GM19351 (cell line): ENCODE measurements at regions not wholly inside any gene's neighbourhood (a gene's known extent, or its start where the extent isn't known, plus 50 kb on each side); places are given as distances from the start of the nearest gene placed in this dataset.

Experiments used
- ATAC-seq: cut with Tn5 transposase; IDR thresholded peaks from one replicate; pipeline ENCODE4 v1.9.1; 2021; ENCODE audit warnings: mild to moderate bottlenecking, moderate library complexity; ENCODE audit not compliant: unreplicated experiment

DNA sequence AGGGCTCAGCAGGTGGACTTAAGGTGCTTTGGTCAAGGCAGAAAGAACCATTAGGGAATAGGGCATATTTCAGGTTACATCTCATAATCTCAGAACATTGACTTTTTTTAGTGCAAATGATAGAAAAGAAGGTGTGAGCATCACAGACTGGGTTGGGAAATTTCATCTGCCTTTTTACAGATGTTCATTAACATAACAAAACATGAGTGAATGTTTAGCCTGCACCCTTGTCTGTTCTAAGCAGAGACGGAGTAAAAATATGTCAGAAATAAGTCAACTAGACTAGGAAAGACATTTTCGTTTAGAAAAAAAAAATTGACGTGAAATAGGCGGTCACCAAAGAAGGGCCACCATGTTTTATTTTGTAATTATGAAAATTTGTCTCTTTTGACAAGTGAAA lies 127.5 kb upstream of the CDH13 start:
- no peak for ATAC-seq

DNA sequence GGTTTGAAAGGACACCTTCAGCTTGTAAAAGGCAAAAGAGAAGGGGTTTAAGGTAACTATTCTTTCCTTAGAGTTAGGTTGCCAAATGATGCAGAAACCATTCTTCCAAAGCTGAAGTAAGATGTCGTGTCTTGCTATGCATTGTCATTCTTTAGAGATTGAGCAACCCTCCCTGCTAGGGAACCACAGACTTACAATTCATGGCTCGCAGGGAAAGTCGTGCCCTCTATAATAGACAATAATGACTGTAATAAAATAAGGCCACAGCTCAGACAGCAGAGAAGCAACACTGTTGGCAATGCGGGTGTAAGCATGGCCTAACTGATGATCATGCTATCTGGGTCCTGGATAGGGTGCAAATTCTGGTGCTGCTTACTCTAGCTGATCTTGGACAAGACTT lies 129.6 kb upstream of the CDH13 start:
- no peak for ATAC-seq

DNA sequence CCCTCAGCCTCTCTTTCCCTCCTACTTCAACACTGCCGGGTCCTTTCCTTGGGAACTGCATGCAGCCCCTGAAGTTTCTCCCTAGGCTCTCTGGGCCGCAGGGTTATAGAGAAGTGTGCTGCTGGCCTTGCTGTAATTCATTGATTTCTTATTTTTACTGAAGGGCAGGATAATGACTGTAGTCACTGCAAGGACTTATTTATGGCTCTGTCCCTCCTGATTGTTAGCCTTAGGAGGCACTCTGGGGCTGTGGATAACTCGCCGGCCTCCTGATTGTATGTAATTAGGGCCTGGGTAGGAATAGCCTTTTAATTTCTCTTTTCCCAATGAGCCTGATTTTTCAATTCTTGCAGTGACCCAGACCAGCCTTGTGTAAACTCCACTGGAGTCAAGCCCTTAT lies 138.3 kb upstream of the CDH13 start:
- no peak for ATAC-seq

DNA sequence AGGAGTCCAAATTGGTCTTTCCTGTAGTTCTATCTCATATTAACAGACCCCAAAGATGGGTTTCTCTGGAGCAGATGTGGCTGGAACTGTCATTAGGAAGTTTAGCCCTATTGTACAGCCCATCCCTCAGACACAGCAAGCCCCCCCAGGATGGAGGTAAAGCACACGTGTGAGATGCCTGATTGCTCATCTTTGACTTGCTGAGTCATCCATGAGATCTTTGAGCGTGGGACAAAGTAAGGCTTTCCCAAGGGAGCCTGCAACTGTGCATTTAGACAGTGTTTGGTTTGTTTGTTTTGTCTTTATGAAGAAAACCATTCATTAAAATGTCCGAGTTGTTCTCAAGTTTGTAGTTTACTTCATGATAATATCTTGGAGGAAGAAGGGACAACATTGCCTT lies 145.3 kb upstream of the CDH13 start:
- ATAC-seq, result no peak

DNA sequence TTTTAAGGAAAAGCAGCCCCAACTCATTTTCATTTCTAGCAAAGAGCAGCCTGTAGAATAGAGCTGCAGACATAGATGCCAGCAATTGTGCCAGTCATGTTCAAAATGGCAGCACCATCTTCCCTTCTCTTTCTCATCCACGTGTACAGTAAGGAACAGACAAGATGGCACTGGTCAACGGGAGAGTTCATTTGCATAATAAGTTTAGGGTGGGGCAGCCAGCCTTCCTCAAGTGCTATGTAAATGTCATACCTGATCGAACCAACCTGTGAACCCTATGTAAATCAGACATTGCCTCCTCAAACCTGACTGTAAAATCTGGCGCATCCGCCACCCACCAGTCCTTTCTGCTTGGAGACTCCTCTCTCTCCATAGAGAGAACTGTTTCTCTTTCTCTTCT lies 150.0 kb upstream of the CDH13 start:
- ATAC-seq, result no peak

DNA sequence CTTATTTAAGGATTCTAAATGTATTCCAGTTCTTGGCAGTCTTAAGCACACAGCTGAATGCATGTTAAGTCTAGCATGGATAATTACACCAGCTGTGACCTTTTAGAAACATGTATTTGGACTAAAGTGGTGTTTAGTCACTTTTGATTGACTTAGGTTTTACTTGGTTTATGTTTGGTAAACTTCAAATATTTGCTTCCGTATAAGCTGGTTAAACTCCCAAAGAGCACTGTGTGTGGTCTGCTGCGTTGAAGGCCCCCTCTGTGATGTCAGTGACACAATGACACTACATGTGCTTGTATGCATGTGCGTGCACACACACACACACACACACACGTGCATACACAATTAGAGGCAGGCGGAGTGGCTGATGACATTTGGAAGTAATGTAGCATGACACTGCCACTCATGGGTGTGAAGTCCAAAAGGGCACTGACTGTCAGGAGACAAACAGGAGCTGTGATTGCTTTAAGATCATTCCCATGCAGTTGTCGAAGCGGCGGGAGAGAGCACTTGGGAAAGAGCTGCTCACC lies 156.1 kb upstream of the CDH13 start:
- ATAC-seq, result no peak

DNA sequence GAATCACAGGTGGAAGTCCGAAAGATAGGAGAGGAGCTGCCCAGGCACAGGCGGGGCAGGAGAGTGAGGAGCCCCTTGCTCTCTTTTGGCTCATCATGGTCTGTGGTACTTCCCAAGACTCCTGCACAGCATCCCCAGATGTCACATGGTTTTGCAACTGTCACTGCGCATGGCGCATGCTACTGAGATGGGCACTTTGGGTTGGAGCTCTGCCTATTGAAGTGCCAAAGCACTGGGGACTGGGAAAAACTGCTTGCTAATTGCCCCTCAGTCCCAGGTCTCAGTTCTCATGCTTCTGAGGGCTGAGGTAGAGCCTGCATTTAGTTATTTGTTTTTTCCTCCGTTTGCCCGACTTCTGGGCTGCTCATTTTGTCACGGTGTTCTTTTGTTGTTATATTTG lies 156.8 kb upstream of the CDH13 start:
- no peak for ATAC-seq

DNA sequence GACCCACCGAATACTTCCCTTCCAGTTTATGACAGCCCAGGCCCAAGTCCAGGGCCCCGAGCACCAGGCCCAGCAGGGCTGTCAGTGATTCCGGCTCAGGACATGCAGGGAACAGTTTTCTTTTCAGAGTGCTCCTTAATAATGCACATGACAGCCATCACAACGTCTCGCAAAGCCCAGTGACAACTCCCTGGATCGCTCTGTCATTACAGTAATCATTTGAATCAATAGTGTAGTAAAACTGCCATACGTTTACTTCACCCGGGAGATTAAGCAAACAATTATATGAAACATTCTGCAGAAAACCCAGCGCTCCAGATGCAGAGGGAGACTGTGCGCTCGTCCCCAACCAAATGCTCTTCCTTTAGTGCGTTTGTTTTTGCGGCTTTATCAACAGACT lies 162.6 kb upstream of the CDH13 start:
- ATAC-seq, result no peak

DNA sequence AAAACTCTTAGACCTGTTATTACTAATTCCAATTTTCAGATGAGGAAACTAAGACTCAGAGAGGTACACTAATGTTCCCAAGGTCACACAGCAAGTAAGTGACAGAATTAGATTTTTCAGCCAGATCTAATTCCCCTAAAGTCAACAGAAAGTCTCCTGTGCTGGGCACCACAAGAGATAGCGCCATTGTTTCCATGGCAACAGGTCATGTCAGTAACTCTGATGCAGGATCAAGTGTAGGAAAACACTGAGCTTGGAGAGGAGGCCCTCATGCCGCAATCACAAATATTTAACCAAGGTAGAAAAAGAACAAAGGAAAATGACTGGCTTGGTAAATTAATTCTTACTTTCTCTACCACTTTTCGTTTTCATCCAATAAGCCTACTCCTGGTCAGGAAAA lies 166.0 kb upstream of the CDH13 start:
- ATAC-seq, result no peak

DNA sequence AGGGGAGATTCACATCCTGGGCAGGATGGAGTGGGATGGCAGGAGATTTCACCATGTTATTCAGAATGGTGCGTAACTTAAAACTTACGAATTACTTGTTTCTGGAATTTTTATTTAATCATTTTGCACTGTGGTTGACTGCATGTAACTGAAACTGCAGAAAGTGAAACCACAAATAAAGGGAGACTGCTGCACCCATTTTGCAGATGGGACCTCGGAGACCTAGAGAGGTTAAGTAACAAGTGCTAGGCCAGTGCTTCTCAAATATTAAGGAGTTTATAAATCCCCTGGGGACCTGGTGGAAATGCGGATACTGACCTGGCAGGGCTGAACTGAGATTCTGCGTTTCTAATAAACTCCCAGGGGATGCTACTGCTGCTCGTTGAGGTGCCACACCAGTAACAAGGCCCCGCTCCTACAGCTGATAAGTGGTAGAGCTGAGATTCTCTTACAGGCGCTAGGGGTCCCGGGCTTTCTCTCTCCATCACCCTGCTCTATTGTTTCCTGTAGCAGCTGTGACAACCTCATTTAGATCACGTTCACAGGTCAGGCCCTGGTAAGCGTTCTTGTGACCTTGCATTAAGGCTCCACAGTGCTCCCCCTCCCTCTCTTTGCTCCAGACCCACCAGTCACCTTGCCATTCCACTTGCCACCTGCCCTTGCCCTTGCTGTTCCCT lies 167.1 kb upstream of the CDH13 start:
- ATAC-seq, result no peak

DNA sequence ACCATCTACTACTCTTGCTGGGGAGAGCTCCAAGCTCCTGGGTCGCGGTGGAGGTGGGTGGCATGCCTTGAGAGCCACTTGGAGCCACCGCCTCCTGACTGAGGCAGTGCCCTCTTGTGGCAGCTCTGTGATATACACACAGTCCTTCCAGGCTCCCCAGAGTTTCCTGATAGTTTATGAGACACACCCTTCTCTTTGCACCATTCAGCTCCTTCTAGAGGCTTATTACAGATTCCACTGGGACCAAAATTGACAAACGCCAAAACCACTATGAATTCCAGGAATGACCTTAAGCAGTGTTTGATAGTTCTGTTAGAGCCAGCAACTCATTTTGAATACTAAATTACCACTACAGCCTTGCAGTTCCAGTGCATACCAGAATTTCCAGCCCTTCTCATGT lies 170.1 kb upstream of the CDH13 start:
- ATAC-seq, result peak; percentile 97

DNA sequence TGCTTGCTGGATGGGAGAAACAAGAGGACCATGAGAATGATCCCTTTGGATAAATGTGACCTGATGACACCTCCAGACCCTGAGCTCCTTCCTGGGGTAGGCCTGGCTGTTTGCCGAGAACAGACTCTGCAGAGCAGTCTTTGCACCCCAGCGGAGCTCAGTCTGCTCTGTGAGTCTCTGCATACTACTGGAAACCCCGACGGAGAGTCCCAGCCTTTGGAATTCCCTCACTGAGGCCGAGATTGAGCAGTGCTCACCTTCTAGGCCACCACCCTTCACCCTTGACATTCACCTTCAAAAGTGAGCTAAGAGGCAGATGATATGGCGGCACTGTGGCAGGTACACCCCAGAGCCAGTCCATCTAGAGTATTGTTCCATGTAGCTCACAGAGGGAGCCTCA lies 172.2 kb upstream of the CDH13 start:
- no peak for ATAC-seq

DNA sequence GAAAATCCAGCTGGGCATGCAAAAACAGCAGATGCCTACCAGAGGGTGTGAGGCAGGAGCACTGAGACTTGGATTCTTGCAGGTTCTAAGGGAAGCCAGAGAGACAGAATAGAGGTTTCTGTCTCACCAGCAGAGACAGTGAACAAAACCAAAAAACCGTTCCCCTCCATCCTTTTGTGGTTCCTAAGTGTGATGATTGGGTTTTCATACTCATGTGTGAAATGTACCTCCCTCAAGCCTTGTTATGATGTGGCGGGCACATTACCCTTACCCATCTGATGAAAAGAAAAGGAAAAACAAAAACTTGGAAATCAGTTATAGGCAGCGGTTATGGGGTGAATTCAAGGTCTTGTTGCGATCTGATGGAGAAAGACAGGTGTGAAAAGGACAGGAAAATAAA lies 172.6 kb upstream of the CDH13 start:
- ATAC-seq, result no peak

DNA sequence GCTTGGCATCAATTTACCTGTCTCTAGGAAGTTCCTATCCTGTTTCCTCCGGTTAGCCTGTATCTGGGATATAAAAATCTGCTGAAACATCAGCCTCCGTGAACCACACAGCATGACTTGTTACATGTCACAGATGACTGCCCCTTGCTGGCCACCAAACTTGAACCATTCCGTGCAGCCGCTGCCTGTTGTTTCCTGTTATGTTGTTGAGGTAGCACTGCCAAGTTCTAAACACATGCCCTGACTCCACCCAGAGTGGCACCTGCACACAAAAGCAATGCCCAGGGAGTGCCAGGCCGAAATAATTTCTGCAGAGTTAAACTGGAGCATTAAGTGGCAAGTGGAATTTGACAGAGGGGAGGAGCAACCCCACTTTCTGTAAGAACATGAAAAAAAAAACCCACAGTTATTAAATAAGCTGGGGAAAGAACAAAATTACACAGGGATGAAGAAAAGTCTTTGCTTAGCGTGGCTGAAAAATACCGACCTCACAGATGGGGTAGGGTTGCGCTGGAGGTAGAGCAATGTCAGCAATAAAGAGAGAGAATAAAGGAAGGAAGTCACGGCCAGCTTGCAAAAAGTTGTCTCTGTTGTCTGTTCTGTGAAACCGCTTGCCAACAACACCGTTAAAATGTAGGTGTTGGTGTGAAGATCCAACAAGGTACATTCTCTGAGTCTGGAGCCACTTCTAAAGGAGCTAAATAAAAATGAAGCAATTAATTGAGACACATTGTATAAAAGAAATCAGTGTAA lies 174.6 kb upstream of the CDH13 start:
- ATAC-seq, result no peak

DNA sequence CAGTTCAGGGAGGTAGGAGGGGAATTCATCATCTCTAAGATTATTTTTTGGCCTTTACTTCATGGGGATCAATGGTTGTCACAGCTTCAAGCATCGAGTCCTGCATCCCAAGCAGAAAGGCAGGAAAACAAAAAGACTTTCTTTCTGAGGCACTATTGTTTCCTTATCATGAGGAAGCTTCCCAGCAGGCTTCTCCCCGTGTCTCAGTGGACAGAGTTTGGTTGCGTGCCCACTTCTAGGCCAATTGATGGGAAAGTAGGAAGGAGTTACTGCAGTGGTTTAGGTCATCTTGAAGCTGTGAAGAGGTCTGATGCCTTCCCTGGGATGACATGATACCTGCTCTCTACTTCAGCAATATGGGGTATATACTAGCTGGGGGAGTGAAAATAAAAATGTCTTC lies 175.3 kb upstream of the CDH13 start:
- no peak for ATAC-seq

DNA sequence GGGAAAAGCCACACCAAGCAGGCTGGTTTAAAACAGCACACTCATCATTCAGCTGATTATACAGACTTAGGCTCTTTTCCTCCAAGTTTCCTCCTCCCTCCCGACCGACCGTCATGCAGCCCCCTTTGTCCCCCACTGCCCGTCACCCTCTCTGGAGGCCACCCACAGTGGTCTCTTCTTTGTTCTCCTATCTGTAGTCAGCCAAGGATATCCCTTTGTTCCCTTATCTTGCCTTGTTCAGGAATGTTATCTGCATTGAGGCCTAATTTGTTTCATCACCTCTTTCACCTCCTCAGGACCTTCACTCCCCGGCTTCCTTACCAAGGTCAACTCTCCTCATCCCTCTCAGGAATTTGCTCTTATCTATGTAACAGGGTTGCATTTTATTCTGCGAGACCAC lies 186.4 kb upstream of the CDH13 start:
- ATAC-seq, result no peak

DNA sequence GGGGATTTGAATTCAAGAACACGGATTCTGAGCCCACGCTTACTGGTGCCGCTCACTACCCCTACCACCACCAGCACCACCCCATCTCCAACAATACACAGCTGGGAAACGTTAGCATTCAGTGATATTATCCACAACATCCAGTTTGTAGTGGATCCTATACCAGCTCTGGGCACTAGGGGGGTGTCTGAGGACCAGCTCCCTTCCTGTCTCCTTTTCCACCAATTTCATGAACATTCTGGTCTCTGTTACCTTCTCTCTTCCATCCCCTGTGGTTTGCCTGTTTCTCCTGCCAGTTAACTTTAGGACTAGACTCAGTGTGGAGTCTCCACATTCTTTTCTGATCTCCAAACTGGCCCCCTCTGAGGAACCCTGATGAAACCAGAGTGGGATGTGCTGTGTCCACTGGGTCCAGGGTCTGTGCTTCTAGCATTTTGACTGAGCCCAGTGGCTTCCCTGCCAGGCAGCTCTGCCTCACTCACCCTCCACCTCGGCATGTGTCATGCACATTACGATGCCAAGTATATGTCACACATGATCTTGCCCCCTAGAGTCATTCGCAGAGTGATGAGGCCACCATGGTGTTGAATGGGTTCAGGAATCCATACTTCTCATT lies 187.0 kb upstream of the CDH13 start:
- peak; percentile 63 for ATAC-seq

DNA sequence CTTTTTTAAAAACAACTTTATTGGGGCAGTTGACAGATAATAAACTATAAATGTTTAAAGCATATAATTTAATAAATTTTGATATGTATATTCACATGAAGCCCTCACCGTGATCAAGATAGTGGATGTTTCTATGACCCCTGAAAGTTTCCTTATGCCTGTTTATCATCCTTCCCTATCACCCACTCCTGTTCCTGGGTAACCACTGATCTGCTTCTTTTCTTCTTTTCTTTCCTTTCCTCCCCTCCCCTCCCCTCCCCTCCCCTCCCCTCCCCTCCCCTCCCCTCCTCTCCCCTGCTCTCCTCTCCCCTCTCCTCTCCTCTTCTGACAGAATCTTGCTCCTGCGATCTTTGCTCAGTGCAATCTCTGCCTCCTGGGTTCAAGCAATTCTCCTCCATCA lies 193.7 kb upstream of the CDH13 start:
- no peak for ATAC-seq

DNA sequence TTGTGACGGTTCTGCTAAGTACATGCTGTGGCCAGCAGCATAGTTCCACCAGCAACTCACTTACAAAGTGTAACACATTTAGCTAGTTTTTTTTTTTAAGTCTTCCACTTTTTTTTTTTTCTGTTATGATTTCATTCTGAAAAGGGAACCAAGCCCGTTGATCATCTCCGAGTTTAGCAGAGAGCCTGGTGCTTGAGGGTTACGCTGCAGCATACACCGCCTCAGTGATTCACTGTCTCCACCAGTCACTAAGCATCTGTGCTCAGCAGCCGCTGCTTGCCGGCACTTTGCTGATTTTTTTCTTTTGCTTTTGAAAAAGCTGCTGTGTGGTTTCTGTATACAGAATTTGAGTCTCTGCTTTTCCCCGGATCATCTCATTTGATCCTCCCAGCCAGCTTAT lies 194.5 kb upstream of the CDH13 start:
- ATAC-seq, result no peak

DNA sequence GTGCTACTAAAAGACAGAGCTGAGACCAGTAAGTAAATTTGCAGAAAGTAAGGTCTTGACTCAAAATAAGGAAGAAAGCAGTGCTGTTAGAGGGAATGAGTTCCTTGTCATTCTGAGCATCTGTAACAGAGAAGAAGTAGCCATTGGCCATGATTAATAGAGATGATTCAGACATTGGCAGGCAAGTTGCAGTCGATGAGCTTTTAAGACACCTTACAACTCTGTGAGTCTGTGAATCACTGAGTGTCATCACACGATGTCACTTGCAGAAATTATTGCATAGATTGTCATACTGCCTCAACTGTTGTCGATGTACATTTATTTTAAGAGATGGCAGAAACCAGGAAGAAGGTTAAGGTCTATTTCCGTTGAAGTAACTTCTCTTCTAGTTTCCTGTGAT lies 201.1 kb upstream of the CDH13 start:
- ATAC-seq, result no peak

DNA sequence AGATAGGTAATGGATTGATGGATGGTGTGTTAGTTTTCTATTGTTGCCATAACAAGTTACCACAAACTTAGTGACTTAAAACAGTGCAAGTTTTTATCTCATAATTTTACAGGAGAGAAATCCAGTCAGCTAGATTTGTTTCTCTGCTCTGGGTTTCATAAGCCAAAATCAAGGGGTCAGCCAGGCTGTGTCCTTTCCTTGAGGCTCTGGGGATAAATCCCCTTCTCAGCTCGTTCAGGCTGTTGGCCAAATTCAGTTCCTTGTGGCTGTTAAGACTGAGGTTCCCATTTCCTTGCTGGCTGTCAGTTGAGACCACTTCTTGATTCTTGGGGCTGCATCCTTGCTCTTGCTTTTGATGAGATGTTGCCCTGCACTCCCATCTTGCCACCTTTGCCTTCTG lies 204.9 kb upstream of the CDH13 start:
- no peak for ATAC-seq

DNA sequence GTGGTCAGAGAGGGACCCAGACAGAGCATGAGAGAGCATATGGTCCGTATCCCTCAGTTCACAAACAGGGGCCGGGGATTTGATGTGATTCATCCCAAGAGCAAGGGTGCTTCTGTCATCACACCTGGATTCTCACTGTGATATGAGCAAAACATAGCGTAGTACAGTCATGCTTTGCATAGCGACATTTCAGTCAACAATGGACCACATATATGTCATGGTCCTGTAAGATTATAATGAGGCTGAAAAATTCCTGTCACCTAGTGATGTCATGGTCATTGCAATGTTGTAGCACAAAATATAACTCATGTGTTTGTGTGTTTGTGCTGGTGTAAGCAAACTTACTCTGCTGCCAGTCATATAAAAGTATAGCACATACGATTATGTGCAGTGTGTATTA lies 207.4 kb upstream of the CDH13 start:
- ATAC-seq, result no peak
